CD4-positive, alpha-beta T cell treated with Interleukin-21 for 1 hour (primary cell): ENCODE measurements at regions not wholly inside any gene's neighbourhood (a gene's known extent, or its start where the extent isn't known, plus 50 kb on each side); places are given as distances from the start of the nearest gene placed in this dataset.

Experiments
- DNase-seq: peaks from one replicate; pipeline ENCODE4 v3.0.0-alpha.2; 2020

GRCh38 chr15:39298271-39298962, 282.5 kb upstream of the THBS1 start:
- DNase-seq = no peak

- no peak for DNase-seq
Observed at GRCh38 chr15:39299486-39300267, 281.2 kb upstream of the THBS1 start.

DNA sequence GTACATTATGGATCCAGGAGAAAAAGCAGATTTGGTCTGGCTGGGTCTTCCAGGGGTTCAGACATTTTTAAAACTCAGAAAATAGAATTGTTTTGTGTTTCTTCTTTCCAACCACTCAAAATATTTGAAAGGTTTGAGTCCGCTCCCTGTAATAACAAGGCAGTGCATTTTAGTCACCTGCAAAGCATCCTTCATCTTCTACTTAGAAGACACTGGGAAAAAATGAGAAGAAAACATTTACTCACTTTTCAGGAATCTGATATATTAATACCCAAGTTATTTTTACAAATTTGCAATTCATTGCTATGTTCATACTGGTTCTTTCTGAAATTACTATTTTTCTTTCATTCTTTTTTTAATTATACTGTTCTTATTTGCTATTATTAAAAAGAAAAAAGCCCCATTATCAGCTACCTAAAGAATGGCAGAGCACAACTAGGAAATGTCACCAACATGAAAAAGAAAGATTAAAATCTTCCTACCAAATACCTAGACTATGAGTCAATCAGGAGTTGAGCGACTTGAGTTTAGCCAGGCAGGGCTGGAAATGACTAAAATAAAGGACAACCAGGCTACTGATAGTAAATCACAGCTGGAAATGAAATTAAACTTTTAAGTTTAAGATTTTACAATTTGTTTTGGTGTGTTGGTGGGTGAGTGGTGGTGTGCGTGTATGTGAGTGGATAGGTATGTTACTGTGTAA, 280.3 kb upstream of the THBS1 start:
- no peak for DNase-seq

DNA sequence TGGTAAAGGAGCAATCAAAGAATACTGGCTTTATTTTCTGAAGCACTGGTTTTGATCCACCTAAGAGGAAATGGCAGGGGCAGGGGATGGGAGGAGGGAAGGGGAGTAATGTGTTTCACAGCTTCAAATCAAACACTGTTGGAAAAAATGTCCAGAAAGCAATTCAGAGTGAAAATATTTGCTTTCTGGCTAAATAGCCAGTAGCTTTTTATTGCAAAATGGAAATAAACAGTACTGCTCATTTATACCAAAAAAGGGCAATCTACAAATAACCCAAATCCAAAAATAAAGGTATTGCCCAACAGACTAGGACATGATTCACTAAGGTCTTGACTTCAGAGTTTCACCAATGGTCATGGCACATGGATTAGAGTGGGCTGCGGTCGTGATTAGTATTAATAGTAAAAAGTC, 279.3 kb upstream of the THBS1 start:
- no peak for DNase-seq

- no peak for DNase-seq
Observed at GRCh38 chr15:39302936-39303335, 277.9 kb upstream of the THBS1 start.

- DNase-seq = no peak
Observed at GRCh38 chr15:39304201-39304841, 276.6 kb upstream of the THBS1 start.

DNA sequence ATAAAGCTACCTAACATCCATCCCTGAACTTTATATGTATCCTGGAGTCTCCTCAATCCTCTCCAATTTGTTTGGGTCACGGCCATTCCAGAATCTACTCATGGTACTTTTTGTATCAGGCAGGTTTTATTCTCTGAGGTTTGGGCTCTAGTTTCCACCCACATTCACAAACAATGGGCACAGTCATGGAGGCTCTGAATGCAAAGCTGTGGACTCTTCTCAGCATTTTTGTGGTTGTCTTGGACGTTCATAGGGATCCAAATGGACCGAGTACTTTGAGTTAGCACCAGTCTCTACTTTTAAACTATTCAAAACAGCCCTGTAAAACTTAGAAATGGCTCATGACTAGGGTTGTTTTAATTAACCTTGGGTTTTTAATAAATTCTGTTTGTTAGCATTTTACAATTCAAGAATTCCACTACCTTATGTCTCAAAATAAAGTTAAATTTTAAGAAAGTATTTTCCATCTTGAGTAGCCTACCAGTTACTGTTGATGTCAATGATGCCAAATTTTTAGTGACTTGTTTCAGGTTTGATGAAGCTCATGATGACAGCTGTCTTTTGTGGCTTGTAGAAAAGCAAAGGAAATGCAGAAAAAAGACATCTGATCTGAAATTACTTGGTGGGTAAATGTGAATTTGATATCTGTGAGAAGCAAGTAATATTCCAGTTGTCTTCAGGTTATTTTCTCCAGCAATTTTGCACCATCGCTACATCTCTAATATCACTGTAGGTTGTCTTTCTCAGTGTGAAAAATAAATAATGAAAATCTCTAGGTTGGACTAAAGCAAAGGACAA, 275.7 kb upstream of the THBS1 start:
- no peak for DNase-seq

GRCh38 chr15:39310633-39311032, 270.2 kb upstream of the THBS1 start:
- DNase-seq = no peak

- peak; percentile 9 for DNase-seq
Observed at GRCh38 chr15:39312984-39313383, 267.9 kb upstream of the THBS1 start.

GRCh38 chr15:39313467-39313866, 267.4 kb upstream of the THBS1 start:
- no peak for DNase-seq

DNA sequence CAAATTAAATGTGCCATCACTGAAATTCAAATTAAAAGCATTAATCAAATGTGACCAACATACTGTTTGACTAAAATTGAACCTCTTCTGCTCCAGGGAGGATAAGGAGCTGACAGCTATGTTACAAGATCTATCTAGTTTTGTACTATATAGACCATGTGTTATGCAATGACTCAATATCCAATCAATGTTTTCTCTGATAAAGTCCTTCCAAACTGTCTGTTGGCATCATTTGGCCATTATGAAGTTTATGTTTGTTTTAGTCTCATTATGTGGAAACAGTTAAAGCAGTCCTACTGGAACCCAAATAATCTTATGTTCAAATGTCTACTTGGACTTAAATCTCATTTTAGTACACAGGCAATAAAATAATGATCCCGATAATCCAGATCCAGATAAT, 267.0 kb upstream of the THBS1 start:
- no peak for DNase-seq

DNA sequence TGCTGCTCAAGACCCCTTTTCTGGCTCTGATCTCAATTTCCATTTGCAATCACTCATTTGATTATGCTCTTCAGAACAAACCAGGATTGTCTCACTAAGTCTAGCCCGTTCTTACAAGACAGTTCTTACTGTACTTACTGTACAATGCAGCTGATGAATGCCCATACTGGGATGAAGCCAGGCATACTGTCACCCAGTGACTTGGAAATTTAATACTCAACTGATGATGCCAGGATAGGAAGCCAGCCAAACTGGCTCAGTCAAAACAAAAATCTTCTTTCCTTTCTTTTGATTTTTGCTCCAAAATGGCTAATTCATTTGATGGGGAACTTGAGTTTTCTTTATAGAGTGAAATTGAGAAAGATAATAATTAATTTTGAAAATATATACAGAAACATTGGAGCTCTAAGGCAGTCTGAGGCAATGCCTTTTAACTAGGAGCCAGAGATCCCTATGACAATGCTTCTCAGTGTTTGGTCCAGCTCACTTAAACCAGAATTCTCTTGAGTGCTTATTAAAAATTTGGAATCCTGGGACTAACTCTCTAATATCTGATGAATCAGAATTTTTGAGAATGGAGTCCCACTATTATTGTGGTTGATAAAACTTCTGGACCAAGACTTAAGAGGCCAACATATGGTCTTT, 265.6 kb upstream of the THBS1 start:
- no peak for DNase-seq

DNA sequence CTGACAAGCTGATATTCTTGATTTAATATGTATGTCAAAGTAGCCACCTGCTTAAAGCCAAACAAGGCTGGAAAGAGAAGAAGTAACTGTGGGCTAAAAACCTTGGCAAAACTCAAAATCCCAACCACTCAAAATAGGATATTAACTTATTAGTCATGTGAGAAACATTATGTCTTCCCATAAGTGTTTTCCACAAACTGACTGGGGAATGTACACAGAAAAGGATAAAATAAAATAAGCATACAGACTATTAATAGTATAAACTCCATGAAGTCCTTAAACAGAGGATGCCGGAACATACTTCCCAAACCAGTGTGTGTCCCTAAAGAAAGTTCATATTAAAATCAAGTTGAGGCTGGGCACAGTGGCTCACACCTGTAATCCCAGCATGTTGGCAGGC, 263.7 kb upstream of the THBS1 start:
- DNase-seq = no peak

GRCh38 chr15:39318231-39318630, 262.6 kb upstream of the THBS1 start:
- no peak for DNase-seq

DNA sequence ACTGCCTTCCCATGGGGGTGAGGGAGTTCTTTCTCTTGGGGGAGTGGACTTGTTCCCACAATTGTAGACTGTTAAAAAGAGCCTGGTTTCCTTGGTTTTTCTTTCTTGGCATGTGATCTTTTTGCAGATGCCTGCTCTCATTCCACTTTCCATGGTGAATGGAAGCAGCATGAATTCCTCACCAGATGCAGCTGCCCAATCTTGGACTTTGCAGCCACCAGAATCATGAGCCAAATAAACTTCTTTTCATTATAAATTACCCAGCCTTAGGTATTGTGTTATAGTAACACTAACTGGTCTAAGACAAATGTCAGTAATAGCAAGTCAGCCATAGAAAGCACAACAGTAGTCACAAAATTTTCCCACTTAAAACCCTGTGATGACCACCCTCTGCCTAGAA, 260.5 kb upstream of the THBS1 start:
- no peak for DNase-seq

- DNase-seq = no peak
Observed at GRCh38 chr15:39320886-39321285, 260.0 kb upstream of the THBS1 start.

- no peak for DNase-seq
Observed at GRCh38 chr15:39321977-39322376, 258.9 kb upstream of the THBS1 start.

- no peak for DNase-seq
Observed at GRCh38 chr15:39323157-39323556, 257.7 kb upstream of the THBS1 start.

DNA sequence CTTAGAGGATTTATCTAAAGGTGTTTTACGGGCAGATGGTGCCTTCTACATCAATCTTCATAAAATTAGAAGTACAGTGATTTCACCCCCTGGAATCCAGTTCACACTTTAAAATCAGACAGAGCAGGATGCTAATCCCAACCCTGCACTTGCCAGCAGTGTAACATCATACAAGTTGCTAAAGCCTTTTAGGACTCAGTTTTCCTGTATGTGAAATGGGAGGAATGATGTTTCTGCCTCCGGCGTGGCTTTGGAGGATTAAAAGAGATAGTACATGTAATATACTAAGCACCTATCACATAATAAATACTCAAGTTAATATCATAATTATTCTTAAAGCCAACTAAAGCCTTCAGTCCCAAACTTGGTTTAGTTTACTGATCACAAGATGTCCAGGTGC, 257.2 kb upstream of the THBS1 start:
- no peak for DNase-seq

DNA sequence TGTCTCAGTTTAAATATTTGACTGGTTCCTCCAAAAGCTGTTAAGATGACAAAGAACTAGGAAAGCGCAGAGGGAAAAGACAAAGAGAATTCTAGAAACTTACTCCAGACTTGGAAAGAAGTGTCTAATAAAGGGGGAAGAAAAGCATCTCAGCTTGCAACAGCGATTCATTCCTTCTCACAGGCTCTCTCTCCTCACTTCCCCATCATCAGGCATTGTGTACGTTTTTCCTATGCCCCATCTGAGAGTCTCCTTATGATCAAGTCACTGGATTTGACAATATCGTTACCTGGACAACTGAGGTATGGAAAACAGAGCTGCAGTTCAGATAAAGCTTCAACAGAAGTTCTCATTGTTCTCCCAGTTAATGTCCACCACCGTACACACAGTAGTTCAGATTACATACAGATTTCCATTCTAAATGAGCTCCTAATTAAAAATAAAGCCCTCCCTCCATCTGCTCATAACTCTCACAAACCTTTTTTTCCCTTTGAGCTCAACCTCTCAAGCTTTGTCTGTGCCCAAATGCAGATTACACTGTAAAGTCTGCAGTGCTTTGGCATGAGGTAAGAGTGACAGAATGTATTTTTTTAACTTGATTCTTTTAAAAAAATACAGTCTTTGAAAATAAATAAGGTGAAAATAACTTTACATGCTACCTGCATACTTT, 254.4 kb upstream of the THBS1 start:
- no peak for DNase-seq

- DNase-seq = peak; percentile 6
Observed at GRCh38 chr15:39327005-39327730, 253.7 kb upstream of the THBS1 start.
